ENCODE measurements at regions not wholly inside any gene's neighbourhood (a gene's known extent, or its start where the extent isn't known, plus 50 kb on each side); places are given as distances from the start of the nearest gene placed in this dataset.

DNA sequence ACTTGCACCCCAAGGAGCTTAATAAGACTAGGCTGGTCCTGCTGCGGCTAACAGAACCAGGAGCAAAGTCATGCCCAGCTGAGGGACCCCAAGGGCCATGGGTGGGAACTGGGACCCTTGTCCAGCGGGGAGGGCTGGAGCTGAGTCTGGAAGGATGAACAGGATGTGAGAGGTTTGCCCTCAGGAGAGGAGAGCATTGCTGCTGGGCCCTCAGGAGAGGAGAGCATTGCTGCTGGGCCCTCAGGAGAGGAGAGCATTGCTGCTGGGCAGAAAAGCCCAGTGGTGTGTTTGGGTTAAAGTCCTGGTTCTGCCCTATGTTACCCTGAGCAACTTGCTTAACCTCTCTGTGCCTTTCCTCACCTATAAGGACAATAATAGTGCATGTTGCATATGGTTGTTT is 125.8 kb downstream of the MACROH2A1 start:
- no peak for TF ChIP-seq FOXM1 (IDR thresholded peaks at IDR 0.05; ENCODE audit: borderline replicate concordance)
- TF ChIP-seq FOXK2 (IDR thresholded peaks at IDR 0.05), result no peak
- TF ChIP-seq SUZ12 (IDR thresholded peaks at IDR 0.05), result no peak
- no peak for TF ChIP-seq HDGF (IDR thresholded peaks at IDR 0.05; ENCODE audit: borderline replicate concordance)
- TF ChIP-seq TARDBP (IDR thresholded peaks at IDR 0.05), result no peak

All from HEK293T (cell line).